Astrocyte (in vitro differentiated cells and primary cell): ENCODE measurements at regions not wholly inside any gene's neighbourhood (a gene's known extent, or its start where the extent isn't known, plus 50 kb on each side); places are given as distances from the start of the nearest gene placed in this dataset.
A peak's percentile ranks its signal among the peaks of the same experiment; 100 is the strongest.

Experiments
- DNase-seq: peaks from one replicate; pipeline ENCODE4 v3.0.0-alpha.2; 2010; ENCODE audit warnings: low read depth
- FAIRE-seq: peaks from 2 replicates; lab custom pipeline; 2011; peaks lifted over from hg19 to GRCh38; lab: Jason Lieb, UNC
- H2AFZ ChIP-seq: 2 replicates; pipeline ENCODE4 v1.6.0; 2012; ENCODE audit warnings: low read depth, low read length, inconsistent platforms
- H3K27ac ChIP-seq: 2 replicates; pipeline ENCODE4 v1.5.1; 2011; ENCODE audit warnings: low read depth, low read length, inconsistent platforms
- H3K27me3 ChIP-seq: 2 replicates; pipeline ENCODE4 v1.6.0; 2011; ENCODE audit warnings: low read length, inconsistent platforms; ENCODE audit not compliant: insufficient read depth
- H3K36me3 ChIP-seq: 2 replicates; pipeline ENCODE4 v1.5.1; 2011; ENCODE audit warnings: low read length, inconsistent platforms; ENCODE audit not compliant: insufficient read depth
- H3K4me1 ChIP-seq: 2 replicates; pipeline ENCODE4 v1.5.1; 2011; ENCODE audit warnings: low read length, inconsistent platforms; ENCODE audit not compliant: insufficient read depth
- H3K4me2 ChIP-seq: 2 replicates; pipeline ENCODE4 v1.6.0; 2012; ENCODE audit warnings: low read length, inconsistent platforms
- H3K4me3 ChIP-seq: 2 replicates; pipeline ENCODE4 v1.5.1; 2011; ENCODE audit warnings: low read depth, mild to moderate bottlenecking, low read length, inconsistent platforms; ENCODE audit not compliant: insufficient read depth
- H3K79me2 ChIP-seq: 2 replicates; pipeline ENCODE4 v1.6.0; 2012; ENCODE audit warnings: mild to moderate bottlenecking, low read length, inconsistent platforms; ENCODE audit not compliant: insufficient read depth
- H3K9ac ChIP-seq: 2 replicates; pipeline ENCODE4 v1.6.0; 2012; ENCODE audit warnings: mild to moderate bottlenecking, low read length, inconsistent platforms
- H3K9me3 ChIP-seq: 2 replicates; pipeline ENCODE4 v1.5.1; 2012; ENCODE audit warnings: low read depth, mild to moderate bottlenecking, low read length, inconsistent platforms; ENCODE audit not compliant: insufficient read depth
- H4K20me1 ChIP-seq: 2 replicates; pipeline ENCODE4 v1.6.0; 2012; ENCODE audit warnings: low read length, inconsistent platforms; ENCODE audit not compliant: insufficient read depth
- H3K27ac Mint-ChIP-seq: one replicate; pipeline ENCODE4 v1.8.0; 2021; ENCODE audit warnings: mild to moderate bottlenecking, mixed read lengths; ENCODE audit not compliant: unreplicated experiment
- H3K27me3 Mint-ChIP-seq: one replicate; pipeline ENCODE4 v1.8.0; 2021; ENCODE audit warnings: low read depth, mixed read lengths; ENCODE audit not compliant: unreplicated experiment
- H3K36me3 Mint-ChIP-seq: one replicate; pipeline ENCODE4 v1.8.0; 2021; ENCODE audit warnings: low read depth, mixed read lengths; ENCODE audit not compliant: unreplicated experiment
- H3K4me1 Mint-ChIP-seq: one replicate; pipeline ENCODE4 v1.8.0; 2021; ENCODE audit warnings: low read depth, mixed read lengths; ENCODE audit not compliant: unreplicated experiment
- H3K4me3 Mint-ChIP-seq: one replicate; pipeline ENCODE4 v1.8.0; 2021; ENCODE audit warnings: mild to moderate bottlenecking, moderate library complexity, mixed read lengths; ENCODE audit not compliant: unreplicated experiment
- H3K9me3 Mint-ChIP-seq: one replicate; pipeline ENCODE4 v1.8.0; 2021; ENCODE audit warnings: mild to moderate bottlenecking, mixed read lengths; ENCODE audit not compliant: unreplicated experiment
- CTCF ChIP-seq: IDR thresholded peaks from 2 replicates; pipeline ENCODE4 v1.5.1; 2011; ENCODE audit warnings: low read depth, mild to moderate bottlenecking, inconsistent platforms, low read length, moderate library complexity; ENCODE audit not compliant: insufficient read depth
- EZH2 ChIP-seq: IDR thresholded peaks from 2 replicates; pipeline ENCODE4 v1.6.1; 2012; ENCODE audit warnings: mild to moderate bottlenecking, low read length, inconsistent platforms; ENCODE audit not compliant: insufficient read depth

DNA sequence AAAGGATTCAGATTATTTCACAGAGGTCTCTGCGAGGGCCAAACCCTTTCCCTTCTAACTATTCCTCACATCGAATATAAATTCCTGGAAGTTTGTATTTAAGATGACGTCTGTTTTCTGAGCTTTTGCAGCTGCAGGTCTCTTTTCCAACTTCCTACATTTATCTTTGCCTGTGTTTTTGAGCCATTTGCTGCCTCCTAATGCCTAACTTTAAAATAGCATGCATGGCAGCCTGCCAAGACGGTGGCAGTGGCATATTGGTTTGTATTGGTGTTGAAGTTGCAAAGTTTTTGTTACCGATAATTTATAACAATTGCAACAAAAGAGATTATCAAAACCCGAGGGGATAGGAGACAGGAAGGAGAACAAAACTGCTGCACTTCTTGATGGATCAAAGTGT, 187.1 kb upstream of the DNAJC19 start:
- H2AFZ ChIP-seq = no peak overlapping the region
- TF ChIP-seq EZH2 = no peak
- TF ChIP-seq CTCF = peak; percentile 63
- H3K36me3 ChIP-seq = no peaks in the 10 kb centered on the region
- H3K9me3 ChIP-seq = no peaks in the 10 kb centered on the region
- no peaks in the 10 kb centered on the region for H3K36me3 Mint-ChIP-seq
- H3K9ac ChIP-seq = no peak overlapping the region
- no peaks in the 10 kb centered on the region for H3K4me1 ChIP-seq
- FAIRE-seq (no peak), DNase-seq (peak; percentile 33)
- H3K4me3 ChIP-seq = no peak overlapping the region
- H3K4me1 Mint-ChIP-seq = no peaks in the 10 kb centered on the region
- no peaks in the 10 kb centered on the region for H3K9me3 Mint-ChIP-seq
- H3K27me3 Mint-ChIP-seq = no peaks in the 10 kb centered on the region
- no peak overlapping the region for H3K27ac ChIP-seq
- no peak overlapping the region for H3K27ac Mint-ChIP-seq
- no peak overlapping the region for H3K4me2 ChIP-seq
- H3K4me3 Mint-ChIP-seq = no peak overlapping the region
- no peaks in the 10 kb centered on the region for H3K79me2 ChIP-seq
- no peaks in the 10 kb centered on the region for H4K20me1 ChIP-seq
- no peaks in the 10 kb centered on the region for H3K27me3 ChIP-seq

DNA sequence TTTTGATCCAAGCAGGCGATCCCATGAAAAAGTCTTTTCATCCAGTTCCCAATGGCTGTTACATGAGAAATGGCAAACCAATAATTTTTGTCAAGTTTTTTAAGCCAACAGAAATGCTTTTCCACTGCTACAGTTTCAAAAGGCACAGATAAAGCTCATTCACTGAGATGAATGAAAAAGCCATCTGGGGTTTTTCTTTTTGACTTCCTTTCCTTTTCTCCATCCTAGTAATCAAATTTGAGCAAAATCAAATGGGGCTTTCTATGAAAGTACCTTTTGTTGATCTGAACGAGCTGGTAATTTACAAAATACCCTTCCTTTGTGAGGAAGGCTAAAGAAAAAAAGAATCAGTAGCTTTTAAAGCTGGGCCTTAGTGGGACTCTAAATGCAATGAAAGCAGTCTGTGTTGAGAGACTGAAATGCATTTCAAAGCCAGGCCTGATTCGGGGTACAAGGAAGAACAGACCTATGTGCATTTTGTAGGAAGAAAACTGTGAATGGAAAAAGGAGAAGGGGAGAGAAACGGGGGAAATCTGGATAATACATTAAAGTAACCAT, 185.2 kb upstream of the DNAJC19 start:
- Mint-ChIP-seq H3K27ac (no peak overlapping the region), H3K9me3 (no peaks in the 10 kb centered on the region), H3K4me3 (no peak overlapping the region), H3K36me3 (no peaks in the 10 kb centered on the region), H3K4me1 (no peaks in the 10 kb centered on the region), H3K27me3 (no peaks in the 10 kb centered on the region)
- no peak for DNase-seq
- no peak overlapping the region for H2AFZ ChIP-seq
- no peak for FAIRE-seq
- no peak overlapping the region for H3K9ac ChIP-seq
- H3K27me3 ChIP-seq = no peaks in the 10 kb centered on the region
- H3K9me3 ChIP-seq = no peaks in the 10 kb centered on the region
- H4K20me1 ChIP-seq = no peaks in the 10 kb centered on the region
- no peak overlapping the region for H3K27ac ChIP-seq
- no peak for TF ChIP-seq EZH2
- no peak for TF ChIP-seq CTCF
- no peaks in the 10 kb centered on the region for H3K79me2 ChIP-seq
- H3K36me3 ChIP-seq = no peaks in the 10 kb centered on the region
- no peak overlapping the region for H3K4me2 ChIP-seq
- no peaks in the 10 kb centered on the region for H3K4me1 ChIP-seq
- no peak overlapping the region for H3K4me3 ChIP-seq

- H3K4me3 Mint-ChIP-seq = no peak overlapping the region
- Histone ChIP-seq H3K27me3 (no peaks in the 10 kb centered on the region), H3K27ac (no peak overlapping the region), H3K9ac (no peak overlapping the region), H2AFZ (no peak overlapping the region), H3K4me3 (no peak overlapping the region), H3K4me1 (no peaks in the 10 kb centered on the region), H3K4me2 (no peak overlapping the region), H4K20me1 (no peaks in the 10 kb centered on the region), H3K79me2 (no peaks in the 10 kb centered on the region), H3K9me3 (no peaks in the 10 kb centered on the region), H3K36me3 (no peaks in the 10 kb centered on the region)
- DNase-seq = no peak
- no peaks in the 10 kb centered on the region for H3K27me3 Mint-ChIP-seq
- no peak for FAIRE-seq
- no peaks in the 10 kb centered on the region for H3K4me1 Mint-ChIP-seq
- no peaks in the 10 kb centered on the region for H3K9me3 Mint-ChIP-seq
- no peaks in the 10 kb centered on the region for H3K36me3 Mint-ChIP-seq
- TF ChIP-seq EZH2 (no peak), CTCF (no peak)
- no peak overlapping the region for H3K27ac Mint-ChIP-seq
Measured at GRCh38 chr3:181174022-181174421, 184.5 kb upstream of the DNAJC19 start.
